ENCODE measurements at regions not wholly inside any gene's neighbourhood (a gene's known extent, or its start where the extent isn't known, plus 50 kb on each side); places are given as distances from the start of the nearest gene placed in this dataset.

- no peak for DNase-seq (ENCODE audit: low read depth in 4 of 4, low spot score in 3 of 4)
Measured at GRCh38 chr2:7815726-7816125, 866.1 kb upstream of the ID2 start.

- no peak for DNase-seq (ENCODE audit: low read depth in 4 of 4, low spot score in 3 of 4)
Measured at GRCh38 chr2:7816233-7816632, 865.6 kb upstream of the ID2 start.

GRCh38 chr2:7816944-7817343 is 864.9 kb upstream of the ID2 start:
- DNase-seq (ENCODE audit: low read depth in 4 of 4, low spot score in 3 of 4): no peak

- no peak for DNase-seq (ENCODE audit: low read depth in 4 of 4, low spot score in 3 of 4)
Measured at GRCh38 chr2:7819316-7819715, 862.5 kb upstream of the ID2 start.

- DNase-seq (ENCODE audit: low read depth in 4 of 4, low spot score in 3 of 4): no peak
Measured at GRCh38 chr2:7819850-7820249, 862.0 kb upstream of the ID2 start.

GRCh38 chr2:7824211-7824610 is 857.6 kb upstream of the ID2 start:
- DNase-seq (ENCODE audit: low read depth in 4 of 4, low spot score in 3 of 4): no peak

- no peak for DNase-seq (ENCODE audit: low read depth in 4 of 4, low spot score in 3 of 4)
Measured at GRCh38 chr2:7825591-7826312, 856.1 kb upstream of the ID2 start.

GRCh38 chr2:7826656-7827055 is 855.2 kb upstream of the ID2 start:
- no peak for DNase-seq (ENCODE audit: low read depth in 4 of 4, low spot score in 3 of 4)

GRCh38 chr2:7829241-7829640 is 852.6 kb upstream of the ID2 start:
- DNase-seq (ENCODE audit: low read depth in 4 of 4, low spot score in 3 of 4): no peak

GRCh38 chr2:7830616-7831015 is 851.2 kb upstream of the ID2 start:
- no peak for DNase-seq (ENCODE audit: low read depth in 4 of 4, low spot score in 3 of 4)

- DNase-seq (ENCODE audit: low read depth in 4 of 4, low spot score in 3 of 4): no peak
Measured at GRCh38 chr2:7835151-7835550, 846.7 kb upstream of the ID2 start.

GRCh38 chr2:7835693-7836680 is 845.9 kb upstream of the ID2 start:
- DNase-seq (ENCODE audit: low read depth in 4 of 4, low spot score in 3 of 4): peak; percentile 8 to 43 (median 29)

GRCh38 chr2:7837237-7837760 is 844.6 kb upstream of the ID2 start:
- DNase-seq (ENCODE audit: low read depth in 4 of 4, low spot score in 3 of 4): no peak

- DNase-seq (ENCODE audit: low read depth in 4 of 4, low spot score in 3 of 4): no peak
Measured at GRCh38 chr2:7838669-7839068, 843.2 kb upstream of the ID2 start.

GRCh38 chr2:7840651-7841380 is 841.0 kb upstream of the ID2 start:
- no peak for DNase-seq (ENCODE audit: low read depth in 4 of 4, low spot score in 3 of 4)

- DNase-seq (ENCODE audit: low read depth in 4 of 4, low spot score in 3 of 4): no peak
Measured at GRCh38 chr2:7841751-7842150, 840.1 kb upstream of the ID2 start.

GRCh38 chr2:7844414-7844965 is 837.4 kb upstream of the ID2 start:
- DNase-seq (ENCODE audit: low read depth in 4 of 4, low spot score in 3 of 4): no peak

GRCh38 chr2:7845332-7845731 is 836.5 kb upstream of the ID2 start:
- DNase-seq (ENCODE audit: low read depth in 4 of 4, low spot score in 3 of 4): no peak

- no peak for DNase-seq (ENCODE audit: low read depth in 4 of 4, low spot score in 3 of 4)
Measured at GRCh38 chr2:7846607-7847006, 835.2 kb upstream of the ID2 start.

- DNase-seq (ENCODE audit: low read depth in 4 of 4, low spot score in 3 of 4): no peak
Measured at GRCh38 chr2:7847321-7847720, 834.5 kb upstream of the ID2 start.

- DNase-seq (ENCODE audit: low read depth in 4 of 4, low spot score in 3 of 4): no peak
Measured at GRCh38 chr2:7849027-7849426, 832.8 kb upstream of the ID2 start.

Measured in right renal pelvis (tissue), 4 donors.